ENCODE measurements at regions not wholly inside any gene's neighbourhood (a gene's known extent, or its start where the extent isn't known, plus 50 kb on each side); places are given as distances from the start of the nearest gene placed in this dataset.
"Not testable (repeated sequence)": the region's sequence is repeated elsewhere in the genome, so short reads cannot be mapped to it uniquely, and the experiment has no call there.

DNA sequence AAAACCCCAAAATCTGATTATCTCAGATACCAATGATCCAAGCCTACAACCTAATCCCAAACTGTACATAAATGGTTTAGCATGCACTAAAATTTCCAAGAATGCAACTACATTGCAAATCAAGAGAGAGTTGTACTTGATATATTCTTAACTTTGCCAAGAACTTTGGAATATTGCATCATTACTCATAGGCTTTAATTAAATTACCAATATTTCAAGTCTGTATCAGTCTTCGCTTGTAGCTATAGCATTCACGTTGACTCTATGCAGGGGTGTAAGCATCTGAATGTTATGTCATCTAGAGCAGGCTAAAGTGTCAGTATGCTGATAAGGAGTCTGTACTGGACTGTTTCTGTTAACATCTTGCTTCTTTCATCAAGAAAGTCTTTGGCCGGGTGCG is 56.3 kb downstream of the FOXI3 start:
- no peak for DNase-seq
- Mint-ChIP-seq H3K36me3 (ENCODE audit: low read depth) (no peaks in the 10 kb centered on the region), H3K4me1 (no peaks in the 10 kb centered on the region), H3K4me3 (no peak overlapping the region), H3K27ac (no peak overlapping the region), H3K9me3 (no peaks in the 10 kb centered on the region), H3K27me3 (peaks cover 3% of the 10 kb centered on the region)
- CTCF ChIA-PET, result no interaction called here
- POLR2A ChIA-PET, result no interaction called here

DNA sequence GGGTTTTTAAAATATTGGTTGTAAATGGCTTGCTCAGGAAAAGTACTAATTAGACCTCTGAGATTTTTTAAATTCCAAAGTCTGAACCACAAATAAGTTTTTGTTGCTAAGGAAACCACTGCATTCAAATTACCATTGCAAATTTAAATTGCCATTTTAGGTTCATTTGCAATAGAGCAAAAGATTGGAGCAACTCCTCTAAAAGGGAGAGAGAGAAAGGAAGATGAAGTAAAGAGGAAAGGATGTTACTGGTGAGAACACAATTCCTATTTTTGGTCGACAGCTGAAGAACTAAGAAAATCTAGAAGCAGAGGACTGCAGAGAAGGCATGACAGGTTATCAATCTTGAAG is 74.9 kb downstream of the FOXI3 start:
- POLR2A ChIA-PET, result no interaction called here
- H3K9me3 Mint-ChIP-seq, result no peaks in the 10 kb centered on the region
- H3K27ac Mint-ChIP-seq, result no peak overlapping the region
- H3K4me3 Mint-ChIP-seq, result no peak overlapping the region
- H3K36me3 Mint-ChIP-seq (ENCODE audit: low read depth), result no peaks in the 10 kb centered on the region
- no peaks in the 10 kb centered on the region for H3K4me1 Mint-ChIP-seq
- peaks cover 13% of the 10 kb centered on the region for H3K27me3 Mint-ChIP-seq
- no peak for DNase-seq
- CTCF ChIA-PET, result no interaction called here

DNA sequence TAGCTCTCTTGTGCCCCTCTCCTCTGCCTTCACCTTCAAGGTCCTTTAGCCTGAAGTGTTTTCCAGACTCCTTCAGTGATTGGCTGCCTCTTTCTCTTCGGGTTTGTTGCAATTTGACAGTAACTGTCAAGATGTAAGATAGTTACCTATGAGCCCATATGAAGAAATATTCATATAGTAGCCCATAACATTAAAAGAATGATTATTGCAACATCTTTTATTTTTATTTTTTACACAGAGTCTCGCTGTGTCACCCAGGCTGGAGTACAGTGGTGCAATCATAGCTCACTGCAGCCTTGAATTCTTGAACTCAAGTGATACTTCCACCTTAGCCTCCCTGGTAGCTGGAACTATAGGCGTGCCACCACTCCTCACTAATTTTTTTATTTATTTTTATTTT is 80.5 kb downstream of the FOXI3 start:
- Mint-ChIP-seq H3K27me3 (peaks cover 10% of the 10 kb centered on the region), H3K27ac (no peak overlapping the region), H3K36me3 (ENCODE audit: low read depth) (no peaks in the 10 kb centered on the region), H3K4me3 (no peak overlapping the region), H3K4me1 (no peaks in the 10 kb centered on the region), H3K9me3 (no peaks in the 10 kb centered on the region)
- ChIA-PET POLR2A (no interaction called here), CTCF (no interaction called here)
- no peak for DNase-seq

DNA sequence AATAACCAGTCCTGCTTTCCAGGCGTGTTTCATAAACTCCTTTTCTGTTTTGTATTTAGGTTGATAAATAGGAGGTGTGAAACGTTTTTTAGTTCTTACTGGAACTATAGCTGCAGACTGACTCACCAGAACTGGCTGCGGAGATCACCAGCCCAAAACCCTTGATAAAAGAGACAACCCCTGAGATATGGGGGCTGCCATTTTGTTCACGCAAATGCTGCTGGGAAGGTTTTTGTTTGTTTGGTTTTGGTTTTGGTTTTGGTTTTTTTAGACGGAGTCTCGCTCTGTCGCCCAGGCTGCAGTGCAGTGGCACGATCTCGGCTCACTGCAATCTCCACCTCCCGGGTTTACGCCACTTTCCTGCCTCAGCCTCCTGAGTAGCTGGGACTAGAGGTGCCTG is 87.1 kb downstream of the FOXI3 start:
- H3K4me1 Mint-ChIP-seq; H3K9me3 Mint-ChIP-seq; H3K27me3 Mint-ChIP-seq; H3K36me3 Mint-ChIP-seq (ENCODE audit: low read depth); POLR2A ChIA-PET; H3K4me3 Mint-ChIP-seq; H3K27ac Mint-ChIP-seq; DNase-seq: not testable (repeated sequence)
- CTCF ChIA-PET, result interaction anchor here (1.2 kb wide), 1 partner anchor 14 kb away, joined by 3 read pairs; no protein-coding TSS in a partner anchor

DNA sequence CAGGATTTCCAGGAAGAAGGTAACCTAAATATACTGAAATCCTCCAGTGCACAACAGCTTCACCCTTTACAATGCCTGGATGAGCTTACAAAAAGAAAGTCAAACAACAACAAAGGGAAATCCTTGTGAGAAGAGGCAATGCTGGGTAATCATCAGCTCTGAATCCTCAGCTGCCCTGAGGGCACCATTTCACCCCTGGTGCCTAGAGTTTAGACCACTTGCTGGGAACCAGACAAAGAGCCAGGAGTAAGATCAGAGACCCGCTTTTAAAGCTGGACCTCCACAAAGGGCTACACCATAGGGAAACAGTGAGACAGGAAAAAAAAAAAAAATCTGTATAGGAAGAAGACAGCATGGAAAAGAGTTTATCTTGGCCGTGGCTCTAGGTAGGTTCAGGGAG is 97.0 kb downstream of the FOXI3 start:
- no peak for DNase-seq
- CTCF ChIA-PET, result no interaction called here
- H3K4me3 Mint-ChIP-seq, result no peak overlapping the region
- peaks cover 4% of the 10 kb centered on the region for H3K4me1 Mint-ChIP-seq
- POLR2A ChIA-PET, result no interaction called here
- H3K36me3 Mint-ChIP-seq (ENCODE audit: low read depth), result no peaks in the 10 kb centered on the region
- H3K9me3 Mint-ChIP-seq, result no peaks in the 10 kb centered on the region
- H3K27me3 Mint-ChIP-seq, result peaks cover 15% of the 10 kb centered on the region
- no peak overlapping the region for H3K27ac Mint-ChIP-seq

DNA sequence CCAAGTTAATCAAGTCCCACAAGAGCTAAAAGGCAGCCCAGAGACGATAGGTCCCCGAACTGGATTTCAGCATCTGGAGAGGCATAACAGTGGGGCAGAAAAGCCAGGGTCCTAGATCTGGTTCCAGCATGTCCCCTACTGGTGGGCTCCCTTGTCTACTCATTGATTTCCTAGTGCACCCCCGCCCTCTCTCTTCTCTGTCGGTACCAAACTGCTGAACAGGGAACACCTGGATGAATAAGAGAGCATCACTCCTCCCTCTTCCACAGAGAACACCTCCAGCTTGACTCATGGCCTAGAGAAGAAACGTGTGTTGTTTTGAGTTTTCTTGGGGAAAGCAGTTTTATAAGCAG is 101.3 kb downstream of the FOXI3 start:
- Mint-ChIP-seq H3K27me3 (peaks cover 21% of the 10 kb centered on the region), H3K27ac (no peak overlapping the region), H3K4me3 (no peak overlapping the region), H3K4me1 (peaks cover 4% of the 10 kb centered on the region), H3K36me3 (ENCODE audit: low read depth) (no peaks in the 10 kb centered on the region), H3K9me3 (no peaks in the 10 kb centered on the region)
- DNase-seq, result no peak
- POLR2A ChIA-PET, result no interaction called here
- CTCF ChIA-PET, result interaction anchor here (0.7 to 2.1 kb wide), 4 partner anchors 9 to 23 kb away, joined by 3 to 9 read pairs (median 3); no protein-coding TSS in a partner anchor

DNA sequence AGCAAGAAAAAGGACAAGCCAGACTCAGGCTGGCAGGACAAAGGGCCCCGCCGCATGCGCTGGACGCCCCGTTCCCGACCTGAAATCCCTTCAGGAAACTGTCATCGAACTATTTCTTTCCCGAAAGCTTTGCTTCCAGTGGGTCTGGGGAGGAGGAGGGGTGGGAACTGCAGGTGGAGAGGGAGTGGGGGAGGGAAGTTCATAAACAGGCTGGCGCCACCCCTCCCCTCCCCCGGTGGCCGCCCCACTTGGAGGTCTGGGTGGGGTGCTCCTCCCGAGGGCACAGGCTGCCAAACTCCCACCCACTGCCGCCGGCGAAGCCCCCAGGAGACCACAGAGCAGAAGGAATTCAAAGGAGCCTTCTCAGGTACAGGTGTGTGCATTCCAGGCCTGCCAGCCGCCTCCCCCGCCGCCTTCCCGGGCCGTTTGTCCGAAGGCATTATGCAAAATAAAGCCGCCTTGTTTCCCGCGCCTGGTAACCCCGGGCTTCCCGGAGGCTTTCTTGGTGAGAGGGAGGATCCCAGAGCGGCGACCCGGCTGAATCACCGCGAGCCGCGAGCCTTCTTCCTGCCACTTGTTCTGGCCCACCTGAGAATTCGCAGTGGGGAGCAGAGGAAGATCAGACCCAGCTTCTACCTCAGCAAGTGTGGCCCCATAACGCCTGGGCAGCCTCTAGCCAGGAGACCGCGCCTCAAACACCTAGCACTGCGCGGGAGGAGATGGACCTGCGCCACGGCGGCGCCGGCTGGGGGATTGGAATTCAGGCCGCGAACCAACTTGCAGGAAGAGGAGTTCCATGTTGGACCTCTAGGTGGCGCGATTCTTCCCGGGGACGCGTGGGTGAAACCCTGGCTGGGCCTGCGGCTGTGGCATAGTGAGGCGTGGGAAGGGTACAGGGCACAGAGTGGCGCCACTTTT is 101.9 kb downstream of the FOXI3 start:
- Mint-ChIP-seq H3K27ac (no peak overlapping the region), H3K27me3 (peaks cover 17% of the 10 kb centered on the region), H3K4me1 (peaks cover 4% of the 10 kb centered on the region), H3K9me3 (no peaks in the 10 kb centered on the region), H3K4me3 (peak overlapping the region; percentile 27), H3K36me3 (ENCODE audit: low read depth) (no peaks in the 10 kb centered on the region)
- DNase-seq, result peak; percentile 69
- ChIA-PET POLR2A (no interaction called here), CTCF (interaction anchor here (0.6 to 2.1 kb wide), 6 partner anchors 9 to 319 kb away, joined by 3 to 9 read pairs (median 3); no protein-coding TSS in a partner anchor)

DNA sequence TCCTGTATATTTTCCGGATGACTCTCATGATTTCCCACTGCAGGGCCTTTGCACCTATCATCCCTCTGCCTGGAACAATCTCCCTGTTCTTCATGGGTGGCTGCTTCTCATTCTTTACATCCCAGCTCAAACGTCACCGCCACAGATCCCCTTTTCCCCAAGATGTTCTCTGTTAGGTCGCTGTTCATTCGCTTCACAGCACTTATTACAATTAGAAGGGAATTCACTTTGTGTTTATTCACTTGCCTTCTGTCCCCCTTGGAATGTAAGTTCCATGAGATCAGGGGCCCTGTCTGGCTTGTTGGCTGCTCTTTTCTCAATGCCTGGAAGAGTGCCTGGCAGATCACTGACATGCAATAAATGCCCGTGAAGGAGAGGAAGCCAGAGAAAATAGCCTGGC is 106.7 kb downstream of the FOXI3 start:
- H3K4me1 Mint-ChIP-seq, result peaks cover 8% of the 10 kb centered on the region
- H3K4me3 Mint-ChIP-seq, result no peak overlapping the region
- CTCF ChIA-PET, result no interaction called here
- POLR2A ChIA-PET, result no interaction called here
- DNase-seq, result no peak
- no peaks in the 10 kb centered on the region for H3K9me3 Mint-ChIP-seq
- no peak overlapping the region for H3K27ac Mint-ChIP-seq
- no peaks in the 10 kb centered on the region for H3K36me3 Mint-ChIP-seq (ENCODE audit: low read depth)
- peaks cover 9% of the 10 kb centered on the region for H3K27me3 Mint-ChIP-seq

DNA sequence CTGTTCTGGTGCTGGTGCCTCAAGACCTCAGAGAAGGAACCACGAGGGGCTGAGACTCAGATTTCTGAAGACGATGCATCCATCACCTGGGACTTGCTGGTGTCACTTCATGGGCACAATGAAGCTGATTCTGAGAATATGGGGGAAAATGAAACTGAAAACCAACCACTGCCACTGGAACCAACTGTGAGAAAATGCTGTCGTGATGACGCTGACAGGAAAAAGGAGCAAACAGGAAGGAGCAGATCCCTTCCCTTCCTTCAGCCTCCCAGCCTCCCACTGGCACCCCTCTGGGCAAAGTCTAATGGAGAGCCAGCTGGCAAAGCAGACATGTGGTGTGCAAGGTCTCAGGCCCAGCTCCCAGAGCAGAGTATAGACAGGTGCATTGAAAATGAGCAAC is 109.7 kb downstream of the FOXI3 start:
- H3K27ac Mint-ChIP-seq, result peak overlapping the region; percentile 69
- no peak for DNase-seq
- ChIA-PET CTCF (interaction anchor here (3.1 kb wide), 1 partner anchor 9 kb away, joined by 9 read pairs; no protein-coding TSS in a partner anchor), POLR2A (no interaction called here)
- peaks cover 6% of the 10 kb centered on the region for H3K4me1 Mint-ChIP-seq
- H3K27me3 Mint-ChIP-seq, result peaks cover 10% of the 10 kb centered on the region
- peaks cover 3% of the 10 kb centered on the region for H3K9me3 Mint-ChIP-seq
- H3K36me3 Mint-ChIP-seq (ENCODE audit: low read depth), result no peaks in the 10 kb centered on the region
- H3K4me3 Mint-ChIP-seq, result no peak overlapping the region

DNA sequence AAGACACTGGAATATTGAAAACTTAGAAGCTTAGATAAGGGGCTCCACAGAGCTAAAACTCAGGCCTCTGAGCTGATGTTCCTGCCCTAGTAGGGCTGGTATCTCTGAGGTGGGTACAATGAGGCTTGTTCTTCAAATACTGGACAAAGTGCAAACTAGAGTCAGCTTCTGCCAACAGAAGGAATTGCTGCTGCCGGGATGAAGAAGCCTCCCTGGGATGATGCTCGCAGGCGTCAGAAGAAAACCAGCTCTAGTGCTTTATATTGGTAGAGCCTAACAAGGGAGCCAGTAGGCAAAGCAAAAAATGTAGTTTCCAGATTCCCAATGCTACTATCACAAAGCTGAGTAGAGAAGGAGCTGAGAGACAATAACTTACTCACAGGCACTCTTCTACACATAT is 118.1 kb downstream of the FOXI3 start:
- peaks cover 23% of the 10 kb centered on the region for H3K27me3 Mint-ChIP-seq
- CTCF ChIA-PET, result no interaction called here
- no peak for DNase-seq
- H3K4me3 Mint-ChIP-seq, result no peak overlapping the region
- POLR2A ChIA-PET, result no interaction called here
- no peaks in the 10 kb centered on the region for H3K9me3 Mint-ChIP-seq
- no peaks in the 10 kb centered on the region for H3K4me1 Mint-ChIP-seq
- no peaks in the 10 kb centered on the region for H3K36me3 Mint-ChIP-seq (ENCODE audit: low read depth)
- H3K27ac Mint-ChIP-seq, result no peak overlapping the region

DNA sequence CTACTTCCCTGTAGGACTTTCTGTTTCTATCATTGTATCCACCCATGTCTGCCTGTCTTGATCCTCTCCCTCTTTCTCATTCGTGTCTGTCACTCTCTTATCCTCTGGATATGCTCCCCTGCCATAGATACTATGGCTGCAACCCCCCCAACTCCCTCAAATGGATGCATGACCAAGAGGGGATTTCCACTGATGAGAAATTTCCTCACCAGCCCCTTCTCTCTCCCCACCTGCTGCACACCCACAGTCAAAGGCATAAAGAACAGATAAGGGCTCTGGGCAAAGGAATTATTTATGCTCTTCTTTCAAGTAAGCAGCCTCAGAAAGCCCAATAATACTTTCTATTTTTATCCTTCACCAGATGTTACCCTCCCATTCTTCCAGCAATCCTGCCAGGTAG is 121.3 kb downstream of the FOXI3 start:
- no peaks in the 10 kb centered on the region for H3K9me3 Mint-ChIP-seq
- DNase-seq, result no peak
- H3K4me3 Mint-ChIP-seq, result no peak overlapping the region
- no peaks in the 10 kb centered on the region for H3K4me1 Mint-ChIP-seq
- no peaks in the 10 kb centered on the region for H3K36me3 Mint-ChIP-seq (ENCODE audit: low read depth)
- no peak overlapping the region for H3K27ac Mint-ChIP-seq
- ChIA-PET POLR2A (no interaction called here), CTCF (no interaction called here)
- peaks cover 24% of the 10 kb centered on the region for H3K27me3 Mint-ChIP-seq

DNA sequence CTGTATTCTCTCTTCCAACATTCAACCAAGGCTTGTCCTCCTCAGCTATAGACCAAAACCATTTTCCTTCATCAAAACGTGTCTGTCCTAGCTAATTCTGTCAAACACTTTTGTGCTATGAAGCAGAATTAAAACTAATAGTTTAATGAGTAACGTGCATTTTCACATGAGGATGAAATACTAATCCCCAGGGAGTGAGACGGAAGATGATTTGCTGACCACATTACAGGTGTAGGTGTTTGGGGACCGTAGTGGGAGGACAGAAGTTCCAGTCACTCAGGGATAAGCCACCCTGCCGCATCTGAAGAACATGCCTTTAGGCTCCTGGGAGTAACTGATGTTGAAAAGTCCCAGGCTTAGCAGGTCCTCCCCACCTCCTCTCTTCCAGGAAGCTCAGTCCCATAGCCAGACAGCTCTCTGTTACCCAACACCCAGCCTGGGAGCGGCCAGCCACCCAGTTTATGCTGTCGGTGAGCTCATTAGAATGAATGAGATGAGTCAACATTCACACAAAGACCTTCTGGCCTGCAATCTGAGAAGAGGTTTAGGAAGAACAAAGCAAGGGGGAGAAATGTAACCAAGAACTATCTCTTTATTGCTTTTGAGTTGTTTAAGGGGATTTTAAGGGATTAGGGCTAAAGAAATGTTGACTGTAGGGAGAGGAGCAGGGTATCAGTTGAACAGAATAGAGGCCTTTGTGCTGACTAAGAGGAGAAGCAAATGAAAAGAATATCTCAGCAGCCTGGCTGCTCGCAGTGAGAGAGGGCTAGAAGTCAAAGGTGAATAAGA is 122.5 kb downstream of the FOXI3 start:
- ChIA-PET POLR2A (no interaction called here), CTCF (no interaction called here)
- DNase-seq, result no peak
- Mint-ChIP-seq H3K36me3 (ENCODE audit: low read depth) (no peaks in the 10 kb centered on the region), H3K27ac (no peak overlapping the region), H3K4me1 (no peaks in the 10 kb centered on the region), H3K4me3 (no peak overlapping the region), H3K9me3 (no peaks in the 10 kb centered on the region), H3K27me3 (peaks cover 24% of the 10 kb centered on the region)

DNA sequence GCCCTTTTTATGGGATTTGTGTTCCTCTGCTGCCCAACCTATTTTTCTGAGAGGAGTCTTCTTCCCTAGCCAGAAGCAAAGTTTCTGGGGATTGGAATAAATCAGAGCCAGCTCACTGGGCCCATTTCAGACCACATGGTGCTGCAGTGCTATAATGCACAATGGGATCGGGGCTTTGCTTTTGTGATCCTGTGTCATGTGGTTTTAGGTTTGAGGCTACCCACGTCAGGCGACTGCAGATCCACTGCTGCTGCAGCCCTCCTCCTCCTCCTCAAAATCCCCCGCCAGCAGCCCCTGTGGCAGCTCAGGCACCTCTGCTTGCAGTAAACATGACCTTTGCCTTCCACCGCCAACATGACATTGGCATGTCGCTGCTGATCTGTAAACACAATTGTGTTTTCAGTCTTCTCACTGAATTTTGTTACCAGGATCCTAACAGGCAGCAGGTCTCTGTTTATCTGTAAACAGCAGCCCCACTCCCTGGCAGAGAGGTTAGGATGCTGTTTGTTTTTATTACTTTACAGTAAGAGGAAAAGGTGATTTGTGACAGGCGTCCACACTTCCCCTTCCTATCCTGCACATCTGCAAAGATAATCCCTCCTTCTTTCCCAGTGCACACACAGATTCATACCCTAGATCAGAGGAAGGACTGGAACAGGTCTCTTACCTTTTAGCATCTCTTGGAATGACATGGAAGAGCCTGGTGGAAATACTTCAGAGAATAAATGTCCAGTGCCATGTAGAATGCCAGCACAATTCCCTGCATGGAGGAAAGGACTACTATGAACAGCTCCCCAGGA is 130.8 kb downstream of the FOXI3 start:
- ChIA-PET CTCF (no interaction called here), POLR2A (no interaction called here)
- H3K36me3 Mint-ChIP-seq (ENCODE audit: low read depth), result no peaks in the 10 kb centered on the region
- H3K9me3 Mint-ChIP-seq, result no peaks in the 10 kb centered on the region
- H3K4me3 Mint-ChIP-seq, result no peak overlapping the region
- peaks cover 4% of the 10 kb centered on the region for H3K27me3 Mint-ChIP-seq
- DNase-seq, result no peak
- no peaks in the 10 kb centered on the region for H3K4me1 Mint-ChIP-seq
- H3K27ac Mint-ChIP-seq, result no peak overlapping the region

Measured in activated CD4-positive, alpha-beta memory T cell treated with anti-CD3 and anti-CD28 coated beads, Interleukin-2, amount 10 ng/mL, durations not matched to agents 7 days and 5 days (primary cell).